Fibroblast of mammary gland (primary cell): ENCODE measurements at regions not wholly inside any gene's neighbourhood (a gene's known extent, or its start where the extent isn't known, plus 50 kb on each side); places are given as distances from the start of the nearest gene placed in this dataset.

Source experiments
- DNase-seq: peaks from one replicate; pipeline ENCODE4 v3.0.0-alpha.2; 2010; ENCODE audit warnings: low read depth
- H3K4me3 ChIP-seq: 2 replicates; pipeline ENCODE4 v1.5.1; 2011; ENCODE audit warnings: low read depth, mild to moderate bottlenecking, low read length, moderate library complexity; ENCODE audit not compliant: control insufficient read depth
- TF ChIP-seq, protein P1 (sequence below): conservative IDR thresholded peaks from 2 replicates; pipeline ENCODE4 v1.5.1; 2011; ENCODE audit warnings: low read depth, low read length, inconsistent platforms; ENCODE audit not compliant: control insufficient read depth, insufficient read depth

DNA sequence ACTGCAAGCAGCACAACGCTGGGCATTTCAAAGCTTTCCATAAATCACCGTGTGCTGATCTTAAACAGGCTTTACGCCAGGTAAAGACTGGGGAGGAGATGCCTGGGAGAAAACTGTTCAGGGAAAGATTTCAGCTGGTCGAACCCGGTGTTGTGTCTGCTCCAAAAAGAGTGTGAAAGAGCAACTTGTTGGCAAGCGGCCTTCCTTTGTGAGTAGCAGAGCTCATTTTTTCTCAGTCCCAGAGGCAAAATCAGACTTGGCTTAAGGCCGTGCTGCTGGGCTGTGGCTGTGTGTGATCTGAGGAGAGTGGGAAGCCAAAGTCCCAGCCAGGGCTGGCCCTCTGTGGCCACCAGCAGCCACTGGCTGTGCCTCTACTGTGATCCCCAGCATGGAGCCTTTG, 75.7 kb upstream of the E2F8 start:
- TF ChIP-seq, protein P1, sequence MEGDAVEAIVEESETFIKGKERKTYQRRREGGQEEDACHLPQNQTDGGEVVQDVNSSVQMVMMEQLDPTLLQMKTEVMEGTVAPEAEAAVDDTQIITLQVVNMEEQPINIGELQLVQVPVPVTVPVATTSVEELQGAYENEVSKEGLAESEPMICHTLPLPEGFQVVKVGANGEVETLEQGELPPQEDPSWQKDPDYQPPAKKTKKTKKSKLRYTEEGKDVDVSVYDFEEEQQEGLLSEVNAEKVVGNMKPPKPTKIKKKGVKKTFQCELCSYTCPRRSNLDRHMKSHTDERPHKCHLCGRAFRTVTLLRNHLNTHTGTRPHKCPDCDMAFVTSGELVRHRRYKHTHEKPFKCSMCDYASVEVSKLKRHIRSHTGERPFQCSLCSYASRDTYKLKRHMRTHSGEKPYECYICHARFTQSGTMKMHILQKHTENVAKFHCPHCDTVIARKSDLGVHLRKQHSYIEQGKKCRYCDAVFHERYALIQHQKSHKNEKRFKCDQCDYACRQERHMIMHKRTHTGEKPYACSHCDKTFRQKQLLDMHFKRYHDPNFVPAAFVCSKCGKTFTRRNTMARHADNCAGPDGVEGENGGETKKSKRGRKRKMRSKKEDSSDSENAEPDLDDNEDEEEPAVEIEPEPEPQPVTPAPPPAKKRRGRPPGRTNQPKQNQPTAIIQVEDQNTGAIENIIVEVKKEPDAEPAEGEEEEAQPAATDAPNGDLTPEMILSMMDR = no peak
- no peak overlapping the region for H3K4me3 ChIP-seq
- peak; percentile 36 for DNase-seq

DNA sequence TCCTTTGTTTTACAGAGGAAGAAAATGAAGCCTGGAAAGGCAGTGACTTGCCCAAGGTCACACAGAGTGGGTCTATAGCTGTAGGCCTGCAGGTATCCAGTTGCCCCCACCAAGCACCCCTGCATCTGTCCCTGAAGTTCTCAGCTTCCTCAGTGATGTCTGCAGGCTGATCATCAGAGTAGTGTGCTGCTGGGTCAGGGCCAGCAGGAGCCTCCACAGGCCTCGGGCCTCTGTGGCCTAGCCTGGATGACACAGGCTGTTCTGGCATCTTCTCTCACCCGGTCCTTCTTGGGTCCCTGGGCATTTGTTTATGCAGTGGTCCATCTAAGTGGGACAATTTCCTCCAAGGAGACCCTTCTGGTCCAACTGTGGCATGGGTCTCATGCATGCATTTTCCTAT, 74.8 kb upstream of the E2F8 start:
- no peak for DNase-seq
- TF ChIP-seq, protein P1 = no peak
- H3K4me3 ChIP-seq = no peak overlapping the region

DNA sequence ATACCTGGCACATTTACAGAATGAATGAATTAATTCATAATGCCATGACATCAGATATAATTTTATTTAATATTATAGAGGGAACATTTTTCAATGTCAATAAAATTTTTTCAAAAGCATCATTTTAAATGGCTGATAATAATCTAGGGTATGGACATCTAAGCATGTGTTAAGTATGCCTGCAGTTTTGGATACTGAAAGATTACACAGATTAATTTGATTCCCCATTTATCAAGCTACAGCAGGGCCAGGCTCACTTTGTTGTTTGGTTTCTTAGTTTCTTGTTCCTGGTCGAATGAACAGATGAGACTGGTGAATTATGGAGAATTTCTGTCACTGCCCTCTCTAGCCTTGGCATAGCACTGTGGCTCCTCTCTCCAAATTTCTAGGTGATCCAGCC, 72.4 kb upstream of the E2F8 start:
- TF ChIP-seq, protein P1 = no peak
- H3K4me3 ChIP-seq = no peak overlapping the region
- no peak for DNase-seq

DNA sequence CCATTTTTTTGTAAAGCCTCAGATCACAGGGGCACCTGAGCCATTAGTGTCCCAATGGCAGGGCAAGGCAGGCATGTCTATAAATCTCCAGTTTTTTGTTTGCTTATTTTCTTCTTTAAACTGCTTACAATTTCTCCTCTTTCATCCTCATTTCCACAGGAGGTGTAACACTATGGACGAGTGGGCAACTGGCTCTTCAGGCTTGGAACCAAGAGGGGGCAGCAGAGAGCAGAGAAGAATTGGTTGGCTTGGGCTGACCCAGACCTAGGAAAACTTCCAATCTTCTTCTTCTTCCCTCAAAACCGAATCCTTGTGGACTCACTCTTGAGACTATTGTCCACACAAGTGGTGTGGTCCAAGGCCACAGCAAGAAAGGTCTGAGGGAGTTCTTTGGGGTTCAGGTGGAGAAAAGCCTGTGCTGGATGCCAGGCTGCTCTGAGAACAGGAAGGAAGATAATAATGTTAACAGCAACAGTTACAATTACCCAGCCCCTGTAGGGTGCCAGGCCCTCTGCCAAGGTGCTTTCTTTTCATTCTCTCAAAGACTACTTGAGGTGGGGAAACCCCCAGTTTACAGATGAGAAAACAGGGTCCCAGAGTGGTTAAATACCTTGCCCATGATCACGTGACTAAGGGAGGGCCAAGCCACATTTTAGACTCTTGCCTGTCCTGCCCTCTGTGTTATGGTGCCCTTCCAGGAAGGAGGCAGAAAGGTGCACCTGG, 70.7 kb upstream of the E2F8 start:
- peak; percentile 61 for DNase-seq
- no peak overlapping the region for H3K4me3 ChIP-seq

DNA sequence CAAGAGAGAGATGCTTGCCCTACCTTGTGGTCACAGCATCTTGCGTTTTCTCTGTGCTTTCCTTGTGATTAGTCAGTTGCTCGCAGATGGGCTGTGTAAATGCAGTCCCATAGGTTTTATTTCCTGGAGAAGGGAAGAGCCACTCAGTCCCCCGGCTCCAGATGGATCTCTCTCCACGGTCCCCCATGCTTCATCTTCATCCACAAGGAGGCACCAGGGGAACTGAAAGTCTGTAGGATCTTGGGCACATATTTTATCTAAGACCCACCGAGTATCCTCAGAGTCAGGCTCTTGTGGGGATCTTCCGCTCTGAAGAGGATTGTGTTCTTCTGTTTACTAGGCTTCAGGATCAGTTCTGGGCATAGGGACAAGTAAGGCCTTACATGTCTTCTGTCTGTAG, 66.8 kb upstream of the E2F8 start:
- TF ChIP-seq, protein P1 = no peak
- DNase-seq = no peak
- H3K4me3 ChIP-seq = no peak overlapping the region

More for the DNA sequence above, 70.7 kb upstream of the E2F8 start:
- TF ChIP-seq, protein P1 = peak; percentile 94

DNA sequence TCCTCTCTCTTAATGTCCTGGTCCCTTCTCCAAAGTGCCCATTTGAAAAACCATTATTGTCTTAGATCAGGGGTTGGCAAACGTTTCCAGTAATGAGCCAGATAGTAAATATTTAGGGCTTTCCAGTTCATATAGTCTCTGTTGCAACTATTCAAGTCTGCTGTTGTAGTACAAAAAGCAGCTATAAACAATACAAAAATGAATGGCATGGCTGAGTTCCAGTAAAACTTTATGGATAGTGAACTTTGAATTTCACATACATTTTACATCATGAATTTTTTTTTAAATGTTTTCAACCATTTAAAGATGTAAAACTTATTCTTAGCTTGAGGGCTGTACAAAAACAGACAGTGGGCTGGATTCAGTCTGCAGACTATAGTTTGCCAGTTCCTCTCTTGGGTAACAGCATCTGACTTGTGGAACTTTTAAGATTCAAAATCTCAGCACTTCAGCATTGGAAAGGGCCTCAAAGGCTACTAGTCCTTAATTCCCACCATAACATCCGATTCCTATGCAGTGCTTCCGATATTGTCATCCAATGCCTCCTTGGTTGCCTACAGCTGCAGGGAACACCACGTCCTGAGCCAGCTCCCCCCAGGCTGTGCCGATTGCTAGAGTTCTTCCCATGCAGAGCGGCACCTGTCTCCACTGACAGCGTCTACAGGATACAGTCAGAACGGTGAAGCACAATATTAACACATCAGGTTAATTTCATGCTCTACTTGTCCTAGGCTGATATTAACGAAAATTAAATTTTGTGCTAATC, 65.6 kb upstream of the E2F8 start:
- DNase-seq = no peak
- TF ChIP-seq, protein P1 = no peak
- no peak overlapping the region for H3K4me3 ChIP-seq

DNA sequence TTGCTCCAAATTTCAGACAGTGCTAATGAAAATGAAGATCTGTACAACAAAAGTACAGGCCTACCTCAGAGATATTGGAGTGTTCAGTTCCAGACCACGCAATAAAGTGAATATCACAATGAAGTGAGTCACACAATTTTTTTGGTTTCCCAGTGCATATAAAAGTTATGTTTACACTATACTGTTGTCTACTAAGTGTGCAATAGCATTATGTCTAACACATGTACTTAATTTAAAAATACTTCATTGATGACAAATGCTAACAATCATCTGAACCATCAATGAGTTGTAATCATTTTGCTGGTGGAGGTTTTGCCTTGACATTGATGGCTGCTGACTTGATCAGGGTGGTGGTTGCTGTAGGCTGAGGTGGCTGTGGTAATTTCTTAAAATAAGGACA, 60.6 kb upstream of the E2F8 start:
- DNase-seq = peak; percentile 44
- H3K4me3 ChIP-seq = no peak overlapping the region
- TF ChIP-seq, protein P1 = no peak
